IPS-15b (cell line): ENCODE measurements at regions not wholly inside any gene's neighbourhood (a gene's known extent, or its start where the extent isn't known, plus 50 kb on each side); places are given as distances from the start of the nearest gene placed in this dataset.
"Not testable (repeated sequence)": the region's sequence is repeated elsewhere in the genome, so short reads cannot be mapped to it uniquely, and the experiment has no call there.

Experiments
- H3K27me3 ChIP-seq: one replicate; pipeline ENCODE4 v1.6.1; 2013; ENCODE audit warnings: low read length; ENCODE audit not compliant: control insufficient read depth, insufficient read depth
- H3K36me3 ChIP-seq: one replicate; pipeline ENCODE4 v1.6.1; 2013; ENCODE audit warnings: low read length; ENCODE audit not compliant: control insufficient read depth, insufficient read depth
- H3K4me1 ChIP-seq: one replicate; pipeline ENCODE4 v1.6.1; 2013; ENCODE audit warnings: mild to moderate bottlenecking, low read length; ENCODE audit not compliant: control insufficient read depth, insufficient read depth
- H3K4me3 ChIP-seq: one replicate; pipeline ENCODE4 v1.5.1; 2013; ENCODE audit warnings: low read depth, low read length
- H3K9ac ChIP-seq: one replicate; pipeline ENCODE4 v1.6.1; 2013; ENCODE audit warnings: low read depth, mild to moderate bottlenecking, low read length
- H3K9me3 ChIP-seq: one replicate; pipeline ENCODE4 v1.6.1; 2013; ENCODE audit warnings: mild to moderate bottlenecking, low read length; ENCODE audit not compliant: control insufficient read depth, insufficient read depth

- no peaks in the 10 kb centered on the region for H3K36me3 ChIP-seq
- no peaks in the 10 kb centered on the region for H3K9me3 ChIP-seq
- H3K27me3 ChIP-seq = no peaks in the 10 kb centered on the region
- H3K4me3 ChIP-seq = no peak overlapping the region
- no peaks in the 10 kb centered on the region for H3K4me1 ChIP-seq
- H3K9ac ChIP-seq = no peak overlapping the region
Observed at GRCh38 chr1:189805735-189806134, 671.9 kb downstream of the BRINP3 start.

- not testable (repeated sequence) for H3K9ac ChIP-seq, H3K4me3 ChIP-seq, H3K9me3 ChIP-seq
Observed at GRCh38 chr1:189810639-189811038, 667.0 kb downstream of the BRINP3 start.

GRCh38 chr1:189811960-189812359, 665.7 kb downstream of the BRINP3 start:
- no peak overlapping the region for H3K9ac ChIP-seq
- H3K9me3 ChIP-seq = no peaks in the 10 kb centered on the region
- no peaks in the 10 kb centered on the region for H3K27me3 ChIP-seq
- H3K36me3 ChIP-seq = no peaks in the 10 kb centered on the region
- no peak overlapping the region for H3K4me3 ChIP-seq
- H3K4me1 ChIP-seq = peaks cover 4% of the 10 kb centered on the region

More at GRCh38 chr1:189810639-189811038, 667.0 kb downstream of the BRINP3 start:
- H3K36me3 ChIP-seq, H3K4me1 ChIP-seq, H3K27me3 ChIP-seq: not testable (repeated sequence)

- no peaks in the 10 kb centered on the region for H3K9me3 ChIP-seq
- H3K4me1 ChIP-seq = peaks cover 4% of the 10 kb centered on the region
- no peak overlapping the region for H3K9ac ChIP-seq
- H3K27me3 ChIP-seq = no peaks in the 10 kb centered on the region
- H3K36me3 ChIP-seq = no peaks in the 10 kb centered on the region
- no peak overlapping the region for H3K4me3 ChIP-seq
Observed at GRCh38 chr1:189816558-189816957, 661.1 kb downstream of the BRINP3 start.

- Histone ChIP-seq H3K36me3 (no peaks in the 10 kb centered on the region), H3K4me3 (no peak overlapping the region), H3K9me3 (no peaks in the 10 kb centered on the region), H3K27me3 (no peaks in the 10 kb centered on the region), H3K9ac (no peak overlapping the region), H3K4me1 (peaks cover 4% of the 10 kb centered on the region)
Observed at GRCh38 chr1:189819751-189820150, 657.9 kb downstream of the BRINP3 start.

- Histone ChIP-seq H3K4me3 (no peak overlapping the region), H3K27me3 (no peaks in the 10 kb centered on the region), H3K9me3 (no peaks in the 10 kb centered on the region), H3K4me1 (peaks cover under 1% of the 10 kb centered on the region), H3K36me3 (no peaks in the 10 kb centered on the region), H3K9ac (no peak overlapping the region)
Observed at GRCh38 chr1:189821833-189822232, 655.8 kb downstream of the BRINP3 start.

GRCh38 chr1:189834813-189835212, 642.9 kb downstream of the BRINP3 start:
- H3K9ac ChIP-seq = no peak overlapping the region
- no peaks in the 10 kb centered on the region for H3K27me3 ChIP-seq
- H3K36me3 ChIP-seq = no peaks in the 10 kb centered on the region
- H3K4me1 ChIP-seq = no peaks in the 10 kb centered on the region
- H3K4me3 ChIP-seq = no peak overlapping the region
- no peaks in the 10 kb centered on the region for H3K9me3 ChIP-seq

- Histone ChIP-seq H3K27me3 (no peaks in the 10 kb centered on the region), H3K4me3 (no peak overlapping the region), H3K9me3 (no peaks in the 10 kb centered on the region), H3K36me3 (no peaks in the 10 kb centered on the region), H3K9ac (no peak overlapping the region), H3K4me1 (peaks cover 2% of the 10 kb centered on the region)
Observed at GRCh38 chr1:189847613-189848012, 630.1 kb downstream of the BRINP3 start.

- Histone ChIP-seq H3K4me3 (no peak overlapping the region), H3K27me3 (no peaks in the 10 kb centered on the region), H3K4me1 (peaks cover 2% of the 10 kb centered on the region), H3K36me3 (no peaks in the 10 kb centered on the region), H3K9ac (no peak overlapping the region), H3K9me3 (no peaks in the 10 kb centered on the region)
Observed at GRCh38 chr1:189851806-189852367, 625.8 kb downstream of the BRINP3 start.

GRCh38 chr1:189859385-189859977, 618.2 kb downstream of the BRINP3 start:
- Histone ChIP-seq H3K4me1 (no peaks in the 10 kb centered on the region), H3K4me3 (no peak overlapping the region), H3K9ac (no peak overlapping the region), H3K27me3 (no peaks in the 10 kb centered on the region), H3K9me3 (peaks cover 7% of the 10 kb centered on the region), H3K36me3 (peaks cover 2% of the 10 kb centered on the region)

GRCh38 chr1:189866606-189867005, 611.1 kb downstream of the BRINP3 start:
- H3K36me3 ChIP-seq = no peaks in the 10 kb centered on the region
- H3K27me3 ChIP-seq = no peaks in the 10 kb centered on the region
- H3K4me1 ChIP-seq = peaks cover 4% of the 10 kb centered on the region
- H3K4me3 ChIP-seq = no peak overlapping the region
- H3K9ac ChIP-seq = no peak overlapping the region
- no peaks in the 10 kb centered on the region for H3K9me3 ChIP-seq

- Histone ChIP-seq H3K36me3 (no peaks in the 10 kb centered on the region), H3K9me3 (no peaks in the 10 kb centered on the region), H3K9ac (no peak overlapping the region), H3K27me3 (no peaks in the 10 kb centered on the region), H3K4me1 (peaks cover 4% of the 10 kb centered on the region), H3K4me3 (no peak overlapping the region)
Observed at GRCh38 chr1:189868021-189868420, 609.6 kb downstream of the BRINP3 start.
